ENCODE measurements at regions not wholly inside any gene's neighbourhood (a gene's known extent, or its start where the extent isn't known, plus 50 kb on each side); places are given as distances from the start of the nearest gene placed in this dataset.
"Not testable (repeated sequence)": the region's sequence is repeated elsewhere in the genome, so short reads cannot be mapped to it uniquely, and the experiment has no call there.

DNA sequence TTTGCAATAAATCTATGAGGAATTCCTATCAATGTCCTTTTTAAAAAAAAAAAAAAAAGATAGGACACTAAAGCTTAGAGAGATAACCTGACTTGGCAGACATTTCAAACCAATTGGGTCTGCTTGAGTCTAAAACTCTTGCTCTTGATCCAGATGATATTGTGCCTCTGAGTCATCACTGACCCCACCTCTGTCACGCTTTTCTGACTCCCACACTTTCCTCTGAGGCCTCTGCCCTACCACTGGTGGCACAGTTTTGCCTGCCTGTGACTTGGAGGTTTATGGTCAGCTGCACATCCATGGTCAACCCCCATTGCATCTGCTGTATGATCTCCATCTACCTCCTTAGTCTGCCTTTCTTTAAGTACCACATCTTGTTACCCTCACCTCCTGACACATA lies 328.7 kb downstream of the SPRY2 start:
- DNase-seq = no peak

- no peak for DNase-seq
Observed at GRCh38 chr13:80011448-80012212, 329.3 kb downstream of the SPRY2 start.

DNA sequence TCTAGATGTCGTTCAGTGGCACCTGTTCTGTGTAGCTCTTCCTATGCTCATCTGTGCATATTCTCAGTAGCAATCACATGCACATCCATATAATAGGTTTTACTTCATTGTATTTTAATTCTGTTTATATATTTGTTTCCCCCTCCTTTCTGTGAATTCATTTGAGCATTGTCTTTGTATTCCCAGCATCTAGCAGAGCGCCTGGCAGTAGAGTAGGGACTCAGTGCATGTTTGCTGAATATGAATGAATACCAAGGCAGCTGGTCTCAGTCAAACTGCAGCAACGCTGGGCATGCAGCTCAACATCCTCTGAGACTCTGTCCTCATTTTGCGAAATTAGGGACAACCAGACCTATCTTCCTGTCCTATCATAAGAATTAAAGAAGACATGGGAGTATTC lies 330.1 kb downstream of the SPRY2 start:
- DNase-seq = no peak

DNA sequence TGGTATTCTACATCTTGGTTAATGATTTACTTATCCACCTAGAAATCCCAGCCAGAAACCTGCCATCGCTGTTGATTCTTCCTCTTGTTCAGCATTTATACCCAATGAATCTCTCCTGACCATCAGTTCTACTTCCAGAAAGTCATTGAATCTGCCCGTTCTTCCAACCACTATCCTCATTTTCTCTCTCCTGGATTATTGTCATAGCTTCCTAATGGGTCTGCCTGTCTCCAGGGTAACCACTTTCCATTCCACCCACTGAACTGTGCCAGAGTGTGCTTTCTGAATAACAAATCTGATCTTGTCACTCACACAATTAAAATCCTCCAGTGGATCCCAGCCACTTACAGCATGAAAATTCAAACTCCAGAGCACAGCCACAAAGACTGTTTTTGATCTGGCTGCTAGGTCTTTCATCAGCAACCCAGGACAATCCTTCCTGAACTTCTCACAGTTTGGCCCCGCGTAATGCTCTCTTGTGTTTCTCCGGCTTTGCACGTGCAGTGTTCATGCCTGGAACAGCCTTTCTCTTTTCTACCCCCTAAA lies 330.6 kb downstream of the SPRY2 start:
- DNase-seq = no peak

- no peak for DNase-seq
Observed at GRCh38 chr13:80009760-80010159, 331.2 kb downstream of the SPRY2 start.

- no peak for DNase-seq
Observed at GRCh38 chr13:80006940-80007339, 334.0 kb downstream of the SPRY2 start.

- DNase-seq = no peak
Observed at GRCh38 chr13:80001510-80001842, 339.4 kb downstream of the SPRY2 start.

GRCh38 chr13:80000684-80001509 lies 340.0 kb downstream of the SPRY2 start:
- no peak for DNase-seq

- no peak for DNase-seq
Observed at GRCh38 chr13:79999601-80000000, 341.3 kb downstream of the SPRY2 start.

DNA sequence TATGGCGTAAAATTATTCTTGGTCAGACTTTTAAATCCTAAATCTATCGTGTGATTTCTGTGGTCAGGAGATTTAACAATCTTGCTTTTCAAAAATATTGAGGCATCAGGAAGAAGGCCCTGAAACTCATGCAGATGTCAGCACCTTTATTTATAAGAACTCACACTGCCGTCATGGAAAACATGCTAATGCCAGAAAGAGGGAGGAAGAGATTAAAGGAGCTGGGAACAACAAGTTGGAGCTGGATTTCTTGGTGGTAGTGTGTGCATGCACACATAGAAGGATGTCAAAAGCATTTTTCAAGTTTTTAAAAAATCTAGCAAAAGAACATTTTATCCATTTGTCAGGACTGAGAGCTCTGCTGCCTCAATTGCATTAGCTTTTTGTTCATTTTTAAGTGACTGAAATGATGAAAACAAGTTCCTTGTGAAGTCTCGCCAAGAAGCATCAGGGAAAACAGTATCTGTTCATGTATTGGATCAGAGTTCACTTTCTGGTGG lies 342.5 kb downstream of the SPRY2 start:
- DNase-seq = no peak

DNA sequence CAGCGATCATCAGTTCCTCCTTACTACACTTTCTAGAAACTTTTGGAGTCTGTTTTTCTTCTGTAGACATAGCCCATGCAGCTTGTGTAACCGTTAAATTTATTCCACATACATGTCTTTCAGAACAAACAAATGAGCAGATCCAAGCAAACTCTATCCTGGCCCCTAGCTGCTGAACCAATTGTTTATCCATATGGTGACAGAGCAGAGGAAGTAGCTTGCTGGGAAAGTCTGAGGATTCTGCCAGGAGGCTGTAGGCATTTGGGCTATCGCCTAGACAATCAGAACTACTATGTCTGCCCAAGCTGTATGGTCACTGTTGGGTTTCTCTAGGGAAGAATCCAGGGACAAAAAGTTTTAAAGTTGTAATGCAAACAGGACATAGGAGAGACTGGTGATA lies 343.7 kb downstream of the SPRY2 start:
- no peak for DNase-seq

- DNase-seq = no peak
Observed at GRCh38 chr13:79995334-79995733, 345.6 kb downstream of the SPRY2 start.

GRCh38 chr13:79992111-79992510 lies 348.8 kb downstream of the SPRY2 start:
- DNase-seq = no peak

- no peak for DNase-seq
Observed at GRCh38 chr13:79990048-79990447, 350.9 kb downstream of the SPRY2 start.

GRCh38 chr13:79989217-79989661 lies 351.7 kb downstream of the SPRY2 start:
- no peak for DNase-seq

GRCh38 chr13:79988573-79988972 lies 352.4 kb downstream of the SPRY2 start:
- DNase-seq = no peak

DNA sequence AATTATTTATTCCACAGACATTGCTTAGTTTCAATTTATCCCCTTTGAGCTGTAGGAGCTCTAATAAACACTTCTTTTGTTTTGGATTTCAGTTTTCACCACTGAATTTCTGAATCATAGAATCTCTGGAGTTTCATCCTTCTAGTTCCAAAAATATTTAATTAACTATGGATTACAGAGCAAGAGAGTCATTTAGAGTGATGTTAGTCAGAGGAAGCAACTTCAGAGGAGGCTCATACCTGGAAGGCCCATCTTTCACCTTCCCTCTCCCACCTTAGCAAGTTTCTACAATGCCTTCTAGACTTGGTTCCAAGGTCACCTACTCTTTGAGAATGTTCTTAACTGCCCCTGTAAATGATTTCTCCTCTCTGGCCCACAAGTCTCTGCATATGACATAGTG lies 353.2 kb downstream of the SPRY2 start:
- DNase-seq = no peak

DNA sequence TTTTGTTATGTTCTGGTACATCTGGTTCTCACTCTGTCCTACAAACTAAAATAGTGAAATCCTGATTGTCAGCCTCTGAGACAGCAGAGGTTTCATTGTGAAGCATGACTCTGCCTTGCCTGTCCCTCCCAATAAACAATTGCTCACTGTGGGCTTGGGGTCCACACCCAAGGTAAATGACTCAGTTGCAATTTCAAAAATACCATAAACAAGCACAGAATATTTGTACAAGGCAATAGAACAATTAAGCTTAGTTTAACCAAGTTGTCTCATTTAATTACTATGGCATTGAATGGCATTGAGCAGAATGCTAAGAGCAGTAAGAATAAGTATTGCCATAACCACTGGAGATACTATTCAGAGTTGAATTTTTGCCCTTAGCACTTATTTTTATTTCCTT lies 353.6 kb downstream of the SPRY2 start:
- no peak for DNase-seq

- no peak for DNase-seq
Observed at GRCh38 chr13:79986890-79987289, 354.0 kb downstream of the SPRY2 start.

DNA sequence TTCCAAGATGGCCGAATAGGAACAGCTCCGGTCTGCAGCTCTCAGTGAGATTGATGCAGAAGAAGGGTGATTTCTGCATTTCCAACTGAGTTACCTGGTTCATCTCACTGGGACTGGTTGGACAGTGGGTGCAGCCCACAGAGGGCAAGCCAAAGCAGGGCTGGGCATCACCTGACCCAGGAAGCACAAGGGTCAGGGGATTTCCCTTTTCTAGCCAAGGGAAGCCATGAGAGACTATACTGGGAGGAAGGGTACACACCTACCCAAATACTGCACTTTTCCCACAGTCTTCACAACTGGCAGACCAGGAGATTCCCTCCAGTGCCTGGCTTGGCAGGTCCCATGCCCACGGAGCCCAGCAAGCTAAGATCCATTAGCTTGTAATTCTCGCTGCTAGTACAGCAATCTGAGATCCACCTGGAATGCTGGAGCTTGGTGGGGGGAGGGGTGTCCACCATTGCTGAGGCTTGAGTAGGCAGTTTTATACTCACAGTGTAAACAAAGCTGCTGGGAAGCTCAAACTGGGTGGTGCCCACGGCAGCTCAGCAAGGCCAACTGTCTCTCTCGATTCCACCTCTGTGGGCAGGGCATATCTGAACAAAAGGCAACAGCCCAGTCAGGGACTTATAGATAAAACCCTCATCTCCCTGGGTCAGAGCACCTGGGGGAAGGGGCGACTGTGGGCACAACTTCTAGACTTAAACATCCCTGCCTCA lies 365.8 kb downstream of the SPRY2 start:
- not testable (repeated sequence) for DNase-seq

DNA sequence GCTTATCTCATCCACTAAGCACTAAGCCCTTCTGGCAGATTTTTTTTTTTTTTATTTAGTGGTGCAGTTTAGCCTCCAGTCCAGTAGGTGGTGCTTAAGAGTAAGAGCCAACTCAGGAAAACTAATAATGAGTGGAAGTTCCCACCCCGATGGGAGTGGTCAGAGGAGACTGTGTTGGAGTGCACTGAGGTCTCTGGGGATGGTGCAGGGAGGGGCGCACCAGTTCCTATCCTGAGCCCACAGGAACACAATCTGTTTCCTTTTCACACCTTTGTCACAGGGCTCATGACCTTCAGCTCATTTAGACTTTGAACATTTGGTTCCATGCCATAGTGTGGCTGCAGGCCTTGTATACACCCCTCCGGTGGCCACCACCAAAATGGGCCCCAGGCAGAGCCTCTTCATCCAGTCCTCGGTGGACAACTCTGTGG lies 367.4 kb downstream of the SPRY2 start:
- DNase-seq = no peak

DNA sequence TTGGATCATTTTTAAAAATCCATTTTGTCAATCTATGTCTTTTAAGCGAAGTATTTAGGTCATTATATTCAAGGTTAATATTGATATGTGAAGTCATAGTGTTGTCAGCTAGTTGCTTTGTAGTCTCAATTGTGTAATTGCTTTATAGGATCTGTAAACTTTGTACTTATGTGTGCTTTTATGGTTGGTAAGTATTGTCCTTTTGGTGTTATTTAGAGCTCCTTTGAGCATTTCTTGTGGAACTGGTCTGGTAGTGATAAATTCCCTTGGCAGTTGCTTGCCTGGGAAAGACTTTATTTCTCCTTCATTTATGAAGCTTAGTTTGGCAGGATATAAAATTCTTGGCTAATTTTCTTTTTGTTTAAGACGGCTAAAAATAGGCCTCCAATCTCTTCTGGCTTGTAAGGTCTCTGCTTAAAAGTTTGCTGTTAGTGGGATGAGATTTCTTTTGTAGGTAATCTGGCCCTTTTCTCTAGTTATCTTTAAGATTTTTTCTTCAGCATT lies 368.8 kb downstream of the SPRY2 start:
- DNase-seq = no peak

DNA sequence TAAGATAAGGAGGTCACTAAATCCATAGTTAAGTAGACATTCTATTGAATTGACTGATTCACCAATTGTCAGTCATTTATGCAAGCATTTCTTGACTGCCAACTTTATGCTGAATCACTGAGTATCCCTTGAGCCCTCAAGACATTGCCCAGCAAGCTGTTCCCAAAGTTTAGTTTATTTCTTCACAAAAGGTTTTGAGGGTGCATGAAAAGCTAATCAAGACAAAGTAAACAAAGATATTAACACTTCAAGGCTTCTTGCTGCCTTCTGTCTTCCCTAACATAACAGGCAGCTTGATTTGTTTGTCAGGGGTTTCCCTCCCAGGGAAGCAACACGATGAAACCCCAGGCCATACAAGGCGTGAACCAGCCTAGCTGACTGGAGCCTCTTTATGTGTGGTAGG lies 374.4 kb downstream of the SPRY2 start:
- DNase-seq = no peak

Data from activated CD8-positive, alpha-beta memory T cell treated with anti-CD3 and anti-CD28 coated beads, Interleukin-2, amount 50 U/mL, for 4 hours (primary cell).